Parathyroid adenoma (tissue), 2 donors: ENCODE measurements at regions not wholly inside any gene's neighbourhood (a gene's known extent, or its start where the extent isn't known, plus 50 kb on each side); places are given as distances from the start of the nearest gene placed in this dataset.

Source experiments
- H2AFZ ChIP-seq: fragments of 300-600 bp; sonication (generic); one replicate; pipeline ENCODE4 v1.7.0; 2017; ENCODE audit warnings: antibody characterized with exemption, mild to moderate bottlenecking
- H3K27ac ChIP-seq: fragments of 300-600 bp; sonication (generic); one replicate; pipeline ENCODE4 v1.7.0; 2017
- H3K27me3 ChIP-seq: fragments of 300-600 bp; sonication (generic); one replicate; pipeline ENCODE4 v1.7.0; 2017; ENCODE audit warnings: low read length; ENCODE audit not compliant: control insufficient read depth, insufficient read depth
- H3K36me3 ChIP-seq: fragments of 300-600 bp; sonication (generic); one replicate; pipeline ENCODE4 v1.7.0; 2017; ENCODE audit warnings: low read length; ENCODE audit not compliant: control insufficient read depth, insufficient read depth
- H3K4me1 ChIP-seq: fragments of 300-600 bp; sonication (generic); one replicate; pipeline ENCODE4 v1.7.0; 2017; ENCODE audit warnings: control low read depth
- H3K4me2 ChIP-seq: fragments of 300-600 bp; sonication (generic); one replicate; pipeline ENCODE4 v1.7.0; 2017; ENCODE audit warnings: low read length
- H3K4me3 ChIP-seq: fragments of 300-600 bp; sonication (generic); one replicate; pipeline ENCODE4 v1.7.0; 2017; ENCODE audit warnings: low read depth, low read length
- H3K79me2 ChIP-seq: fragments of 300-600 bp; sonication (generic); one replicate; pipeline ENCODE4 v1.7.0; 2017; ENCODE audit warnings: control low read depth
- H3K9ac ChIP-seq: fragments of 300-600 bp; sonication (generic); one replicate; pipeline ENCODE4 v1.7.0; 2017; ENCODE audit warnings: mild to moderate bottlenecking
- H3K9me3 ChIP-seq: fragments of 300-600 bp; sonication (generic); one replicate; pipeline ENCODE4 v1.7.0; 2017; ENCODE audit warnings: low read length; ENCODE audit not compliant: control insufficient read depth
- CTCF ChIP-seq: fragments of 300-600 bp; sonication (generic); IDR thresholded peaks from one replicate; pipeline ENCODE4 v1.7.0; 2017; ENCODE audit warnings: antibody characterized with exemption, mild to moderate bottlenecking
- donor health status: primary hyperparathyroidism.

GRCh38 chr9:89670114-89670513 lies 65.3 kb downstream of the GADD45G start:
- no peaks in the 10 kb centered on the region for H3K79me2 ChIP-seq
- no peaks in the 10 kb centered on the region for H3K36me3 ChIP-seq
- H3K4me1 ChIP-seq, result no peaks in the 10 kb centered on the region
- no peak overlapping the region for H3K4me3 ChIP-seq
- no peak overlapping the region for H3K27ac ChIP-seq
- TF ChIP-seq CTCF, result no peak
- no peak overlapping the region for H3K4me2 ChIP-seq
- H3K9me3 ChIP-seq, result no peaks in the 10 kb centered on the region
- H2AFZ ChIP-seq, result no peak overlapping the region
- no peak overlapping the region for H3K9ac ChIP-seq
- no peaks in the 10 kb centered on the region for H3K27me3 ChIP-seq

GRCh38 chr9:89670801-89671434 lies 66.1 kb downstream of the GADD45G start:
- no peaks in the 10 kb centered on the region for H3K27me3 ChIP-seq
- no peak overlapping the region for H3K4me2 ChIP-seq
- H3K79me2 ChIP-seq, result no peaks in the 10 kb centered on the region
- no peaks in the 10 kb centered on the region for H3K36me3 ChIP-seq
- peaks cover 4% of the 10 kb centered on the region for H3K4me1 ChIP-seq
- no peak overlapping the region for H3K27ac ChIP-seq
- no peak overlapping the region for H3K9ac ChIP-seq
- no peaks in the 10 kb centered on the region for H3K9me3 ChIP-seq
- no peak overlapping the region for H3K4me3 ChIP-seq
- H2AFZ ChIP-seq, result no peak overlapping the region
- no peak for TF ChIP-seq CTCF

GRCh38 chr9:89674667-89675057 lies 69.8 kb downstream of the GADD45G start:
- H3K9ac ChIP-seq, result no peak overlapping the region
- H3K4me2 ChIP-seq, result no peak overlapping the region
- no peaks in the 10 kb centered on the region for H3K27me3 ChIP-seq
- H3K4me3 ChIP-seq, result no peak overlapping the region
- H3K27ac ChIP-seq, result no peak overlapping the region
- peaks cover 10% of the 10 kb centered on the region for H3K4me1 ChIP-seq
- H2AFZ ChIP-seq, result no peak overlapping the region
- no peak for TF ChIP-seq CTCF
- no peaks in the 10 kb centered on the region for H3K36me3 ChIP-seq
- no peaks in the 10 kb centered on the region for H3K9me3 ChIP-seq
- no peaks in the 10 kb centered on the region for H3K79me2 ChIP-seq

GRCh38 chr9:89675058-89675742 lies 70.4 kb downstream of the GADD45G start:
- H3K36me3 ChIP-seq, result no peaks in the 10 kb centered on the region
- no peak overlapping the region for H3K27ac ChIP-seq
- H2AFZ ChIP-seq, result no peak overlapping the region
- no peak overlapping the region for H3K4me3 ChIP-seq
- no peak for TF ChIP-seq CTCF
- no peaks in the 10 kb centered on the region for H3K27me3 ChIP-seq
- H3K4me1 ChIP-seq, result peaks cover 10% of the 10 kb centered on the region
- H3K4me2 ChIP-seq, result no peak overlapping the region
- H3K79me2 ChIP-seq, result no peaks in the 10 kb centered on the region
- H3K9me3 ChIP-seq, result no peaks in the 10 kb centered on the region
- no peak overlapping the region for H3K9ac ChIP-seq

GRCh38 chr9:89676281-89676680 lies 71.5 kb downstream of the GADD45G start:
- no peak for TF ChIP-seq CTCF
- H3K4me2 ChIP-seq, result peak overlapping the region; percentile 48
- no peaks in the 10 kb centered on the region for H3K79me2 ChIP-seq
- no peaks in the 10 kb centered on the region for H3K36me3 ChIP-seq
- no peaks in the 10 kb centered on the region for H3K9me3 ChIP-seq
- no peaks in the 10 kb centered on the region for H3K27me3 ChIP-seq
- peak overlapping the region; percentile 11 for H3K27ac ChIP-seq
- H3K4me1 ChIP-seq, result peaks cover 10% of the 10 kb centered on the region
- no peak overlapping the region for H3K9ac ChIP-seq
- no peak overlapping the region for H2AFZ ChIP-seq
- no peak overlapping the region for H3K4me3 ChIP-seq
